Activated CD4-positive, alpha-beta T cell treated with anti-CD3 and anti-CD28 coated beads for 36 hours (primary cell): ENCODE measurements at regions not wholly inside any gene's neighbourhood (a gene's known extent, or its start where the extent isn't known, plus 50 kb on each side); places are given as distances from the start of the nearest gene placed in this dataset.

Source experiments
- ATAC-seq: fragments of 200-7000 bp; cut with Tn5 transposase; one replicate; pipeline ENCODE4 v1.10.0; 2021; ENCODE audit warnings: mild to moderate bottlenecking, moderate library complexity
- CTCF ChIA-PET: fragments of 350-600 bp; sonication (Branson Sonifier 250); formaldehyde crosslinking; loops from one replicate; lab custom pipeline; 2021; ENCODE audit warnings: antibody characterized with exemption; lab: Charles Lee
- POLR2A ChIA-PET: fragments of 350-600 bp; sonication (Branson Sonifier 250); formaldehyde crosslinking; loops from one replicate; lab custom pipeline; 2021; ENCODE audit warnings: antibody characterized with exemption, inconsistent platforms; lab: Charles Lee
- DNase-seq: peaks from one replicate; pipeline ENCODE4 v3.0.0-alpha.2; 2020
- H3K27ac Mint-ChIP-seq: one replicate; pipeline ENCODE4 v1.8.0; 2021; ENCODE audit warnings: mixed read lengths
- H3K27me3 Mint-ChIP-seq: one replicate; pipeline ENCODE4 v1.8.0; 2021; ENCODE audit warnings: mixed read lengths
- H3K36me3 Mint-ChIP-seq: one replicate; pipeline ENCODE4 v1.8.0; 2021; ENCODE audit warnings: low read depth, mixed read lengths
- H3K4me1 Mint-ChIP-seq: one replicate; pipeline ENCODE4 v1.8.0; 2021; ENCODE audit warnings: mixed read lengths
- H3K4me3 Mint-ChIP-seq: one replicate; pipeline ENCODE4 v1.8.0; 2021; ENCODE audit warnings: mild to moderate bottlenecking, moderate library complexity, mixed read lengths
- H3K9me3 Mint-ChIP-seq: one replicate; pipeline ENCODE4 v1.8.0; 2021; ENCODE audit warnings: low read depth, mixed read lengths
- intact Hi-C, 2 experiments: fragments of 100-400 bp; cut with DNase I in 1 of 2; cut with micrococcal nuclease in 1 of 2; formaldehyde crosslinking; loops; one replicate each; pipeline versions ENCODE4 v1.14.2 to v1.15.1; 2022 to 2024; cut with DNase I, micrococcal nuclease

- H3K36me3 Mint-ChIP-seq = no peaks in the 10 kb centered on the region
These were observed 428.4 kb upstream of the DCC start for GRCh38 chr18:51911584-51911983.

DNA sequence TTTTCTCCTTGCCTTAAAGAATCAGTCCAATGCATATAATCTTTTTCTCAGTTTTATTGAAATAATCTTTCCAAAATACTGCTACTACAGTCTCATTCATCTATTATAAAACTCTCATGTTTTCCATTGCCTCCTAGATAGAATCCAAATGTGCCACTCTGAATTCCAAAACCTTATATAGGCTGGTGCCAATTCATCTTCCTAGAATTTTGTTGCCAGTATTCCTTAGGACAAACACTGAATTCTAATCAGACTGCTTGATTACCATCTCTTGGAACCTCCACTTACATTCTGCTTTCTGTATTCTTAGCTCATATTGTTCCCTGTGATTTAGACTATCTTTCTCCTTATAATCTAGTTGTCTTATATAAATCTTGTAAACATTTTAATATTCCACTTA, 427.6 kb upstream of the DCC start:
- intact Hi-C loops = no loop called here

More at GRCh38 chr18:51911584-51911983, 428.4 kb upstream of the DCC start:
- H3K27ac Mint-ChIP-seq = no peak overlapping the region
- no peak for DNase-seq
- CTCF ChIA-PET = no interaction called here
- POLR2A ChIA-PET = no interaction called here
- H3K4me1 Mint-ChIP-seq = no peaks in the 10 kb centered on the region
- peaks cover 3% of the 10 kb centered on the region for H3K9me3 Mint-ChIP-seq
- ATAC-seq = no peak
- no peak overlapping the region for H3K4me3 Mint-ChIP-seq
- intact Hi-C loops = no loop called here
- H3K27me3 Mint-ChIP-seq = no peaks in the 10 kb centered on the region

GRCh38 chr18:51915176-51915575, 424.8 kb upstream of the DCC start:
- Mint-ChIP-seq H3K4me3 (no peak overlapping the region), H3K36me3 (no peaks in the 10 kb centered on the region), H3K9me3 (no peaks in the 10 kb centered on the region), H3K27ac (no peak overlapping the region), H3K27me3 (no peaks in the 10 kb centered on the region), H3K4me1 (no peaks in the 10 kb centered on the region)
- intact Hi-C loops = no loop called here
- CTCF ChIA-PET = no interaction called here
- ATAC-seq = no peak
- POLR2A ChIA-PET = no interaction called here
- no peak for DNase-seq

More for the DNA sequence above, 427.6 kb upstream of the DCC start:
- H3K4me1 Mint-ChIP-seq = no peaks in the 10 kb centered on the region
- H3K36me3 Mint-ChIP-seq = no peaks in the 10 kb centered on the region
- H3K4me3 Mint-ChIP-seq = no peak overlapping the region
- H3K9me3 Mint-ChIP-seq = peaks cover 3% of the 10 kb centered on the region
- ChIA-PET POLR2A (interaction anchor here (0.6 kb wide), 1 partner anchor 14 kb away, joined by 6 read pairs; no protein-coding TSS in a partner anchor), CTCF (no interaction called here)
- H3K27me3 Mint-ChIP-seq = no peaks in the 10 kb centered on the region
- no peak overlapping the region for H3K27ac Mint-ChIP-seq
- ATAC-seq (no peak), DNase-seq (no peak)

DNA sequence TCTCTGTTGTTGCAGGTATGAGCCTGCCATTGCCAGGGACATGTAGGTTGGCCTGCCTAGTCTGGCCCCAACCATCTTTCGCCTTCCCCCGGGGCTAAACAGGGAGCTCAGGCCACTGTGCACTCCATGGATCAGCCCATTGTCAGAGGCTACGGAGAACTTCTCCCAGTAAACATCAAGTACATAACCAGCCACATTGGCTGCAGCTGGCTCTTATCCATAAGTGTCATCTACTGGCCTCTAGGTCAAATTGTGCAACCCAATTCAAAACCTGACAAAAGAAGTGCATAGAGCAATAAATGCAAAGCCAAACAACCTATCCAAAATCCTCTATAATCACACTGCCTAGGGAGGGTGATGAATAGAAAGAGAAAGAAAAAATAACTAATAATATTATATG, 418.1 kb upstream of the DCC start:
- intact Hi-C loops = no loop called here
- ATAC-seq = no peak
- Mint-ChIP-seq H3K27ac (no peak overlapping the region), H3K4me1 (no peaks in the 10 kb centered on the region), H3K4me3 (no peak overlapping the region), H3K27me3 (no peaks in the 10 kb centered on the region), H3K9me3 (peaks cover 5% of the 10 kb centered on the region), H3K36me3 (no peaks in the 10 kb centered on the region)
- CTCF ChIA-PET = no interaction called here
- POLR2A ChIA-PET = no interaction called here
- no peak for DNase-seq

GRCh38 chr18:51933903-51934302, 406.1 kb upstream of the DCC start:
- Mint-ChIP-seq H3K4me1 (no peaks in the 10 kb centered on the region), H3K9me3 (peaks cover 8% of the 10 kb centered on the region), H3K27ac (no peak overlapping the region), H3K27me3 (no peaks in the 10 kb centered on the region), H3K36me3 (no peaks in the 10 kb centered on the region), H3K4me3 (no peak overlapping the region)
- ChIA-PET CTCF (no interaction called here), POLR2A (no interaction called here)
- ATAC-seq = no peak
- intact Hi-C loops = no loop called here
- no peak for DNase-seq

- H3K4me1 Mint-ChIP-seq = no peaks in the 10 kb centered on the region
- H3K27me3 Mint-ChIP-seq = no peaks in the 10 kb centered on the region
- ATAC-seq (no peak), DNase-seq (no peak)
- ChIA-PET CTCF (no interaction called here), POLR2A (no interaction called here)
- H3K9me3 Mint-ChIP-seq = peaks cover 3% of the 10 kb centered on the region
- no peak overlapping the region for H3K4me3 Mint-ChIP-seq
- H3K36me3 Mint-ChIP-seq = no peaks in the 10 kb centered on the region
- H3K27ac Mint-ChIP-seq = no peak overlapping the region
- intact Hi-C loops = no loop called here
These were observed 403.9 kb upstream of the DCC start for GRCh38 chr18:51936115-51936514.

DNA sequence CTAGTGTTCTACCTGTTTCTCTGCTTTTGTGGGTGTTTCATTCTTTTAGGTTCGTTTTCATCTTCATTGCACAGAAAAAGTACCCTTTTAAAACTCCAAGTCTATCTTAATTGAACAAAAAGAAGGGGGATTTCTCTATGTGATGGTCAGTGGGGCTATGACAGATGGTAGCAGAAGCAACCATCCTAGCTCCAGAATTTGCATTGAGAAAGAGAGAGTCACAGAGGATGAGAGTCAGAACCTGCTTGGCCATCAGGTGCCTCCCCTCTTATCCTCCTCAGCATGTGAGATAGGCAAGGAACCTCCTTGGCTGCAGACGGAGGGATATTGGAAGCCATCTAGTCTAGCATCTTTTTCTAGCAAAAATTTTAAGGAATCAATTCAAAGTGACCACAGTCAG, 398.0 kb upstream of the DCC start:
- ChIA-PET POLR2A (no interaction called here), CTCF (no interaction called here)
- Mint-ChIP-seq H3K4me1 (no peaks in the 10 kb centered on the region), H3K27ac (no peak overlapping the region), H3K27me3 (no peaks in the 10 kb centered on the region), H3K4me3 (no peak overlapping the region), H3K36me3 (no peaks in the 10 kb centered on the region), H3K9me3 (no peaks in the 10 kb centered on the region)
- intact Hi-C loops = no loop called here
- DNase-seq = no peak
- no peak for ATAC-seq

DNA sequence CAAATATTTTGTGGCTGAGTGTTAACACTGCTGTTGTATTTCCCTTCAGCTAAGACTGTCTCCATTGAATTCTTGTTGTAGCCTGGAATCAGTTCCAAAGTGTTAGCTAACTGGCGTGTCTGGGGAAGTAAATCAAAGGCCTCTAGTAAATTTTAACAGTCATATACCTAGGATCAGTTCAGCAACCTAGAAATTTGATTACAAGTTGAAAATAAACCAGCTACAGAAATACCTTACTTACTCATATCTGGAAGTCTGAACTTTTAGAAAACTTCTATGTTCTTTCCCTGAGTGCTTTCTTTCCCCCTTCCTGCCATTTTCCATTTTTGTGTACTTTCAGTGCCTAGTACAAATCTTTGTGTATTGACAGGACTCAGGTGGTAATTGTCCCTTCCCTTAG, 396.7 kb upstream of the DCC start:
- ChIA-PET POLR2A (no interaction called here), CTCF (no interaction called here)
- no peaks in the 10 kb centered on the region for H3K27me3 Mint-ChIP-seq

DNA sequence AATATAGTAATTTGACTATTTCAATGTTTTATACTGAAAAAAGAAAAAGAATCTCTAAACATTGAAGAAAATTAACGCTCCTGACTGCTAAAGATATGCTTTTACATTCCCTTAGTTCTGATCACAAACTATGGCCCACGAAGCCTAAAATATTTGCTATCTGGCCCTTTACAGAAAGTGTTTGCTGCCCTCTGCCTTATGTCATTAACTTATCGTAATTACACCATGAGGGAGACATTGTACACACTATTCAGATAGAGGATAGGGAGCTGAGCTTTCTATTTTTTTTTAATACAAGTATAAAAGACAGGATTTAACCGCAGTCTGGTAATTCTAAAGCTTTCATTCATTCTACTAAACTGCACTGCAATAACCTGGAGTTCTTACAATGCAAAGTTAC, 393.1 kb upstream of the DCC start:
- intact Hi-C loops = no loop called here
- H3K4me1 Mint-ChIP-seq = no peaks in the 10 kb centered on the region

More for the DNA sequence above, 396.7 kb upstream of the DCC start:
- H3K9me3 Mint-ChIP-seq = no peaks in the 10 kb centered on the region
- no peak for ATAC-seq
- no peak overlapping the region for H3K27ac Mint-ChIP-seq
- DNase-seq = no peak
- H3K36me3 Mint-ChIP-seq = no peaks in the 10 kb centered on the region
- H3K4me3 Mint-ChIP-seq = no peak overlapping the region
- H3K4me1 Mint-ChIP-seq = no peaks in the 10 kb centered on the region
- intact Hi-C loops = no loop called here

DNA sequence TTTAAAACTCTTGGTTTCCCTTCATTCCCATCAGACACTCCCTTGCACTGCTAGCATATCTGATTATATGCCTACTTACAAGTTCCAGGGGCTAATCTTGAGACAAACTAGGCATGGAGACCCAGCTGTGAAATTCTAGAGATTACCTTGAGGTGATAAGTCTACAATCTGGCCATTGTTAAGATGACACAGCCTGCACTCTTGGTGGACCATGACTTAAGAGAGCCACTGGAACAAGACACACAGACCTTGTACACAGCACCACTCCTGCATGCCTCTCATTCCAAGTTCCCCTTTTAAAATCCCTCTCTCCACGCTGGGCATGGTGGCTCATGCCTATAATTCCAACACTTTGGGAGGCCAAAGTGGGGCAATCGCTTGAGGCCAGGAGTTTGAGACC, 387.2 kb upstream of the DCC start:
- H3K36me3 Mint-ChIP-seq = no peaks in the 10 kb centered on the region
- no peak overlapping the region for H3K4me3 Mint-ChIP-seq
- CTCF ChIA-PET = no interaction called here
- ATAC-seq = no peak
- intact Hi-C loops = no loop called here
- POLR2A ChIA-PET = no interaction called here
- H3K27ac Mint-ChIP-seq = no peak overlapping the region
- peaks cover 2% of the 10 kb centered on the region for H3K9me3 Mint-ChIP-seq
- no peak for DNase-seq
- no peaks in the 10 kb centered on the region for H3K4me1 Mint-ChIP-seq
- H3K27me3 Mint-ChIP-seq = peaks cover 2% of the 10 kb centered on the region

More for the DNA sequence above, 393.1 kb upstream of the DCC start:
- POLR2A ChIA-PET = no interaction called here
- Mint-ChIP-seq H3K9me3 (no peaks in the 10 kb centered on the region), H3K4me3 (no peak overlapping the region), H3K27me3 (peaks cover 2% of the 10 kb centered on the region), H3K36me3 (no peaks in the 10 kb centered on the region), H3K27ac (no peak overlapping the region)
- ATAC-seq (no peak), DNase-seq (no peak)
- CTCF ChIA-PET = no interaction called here

DNA sequence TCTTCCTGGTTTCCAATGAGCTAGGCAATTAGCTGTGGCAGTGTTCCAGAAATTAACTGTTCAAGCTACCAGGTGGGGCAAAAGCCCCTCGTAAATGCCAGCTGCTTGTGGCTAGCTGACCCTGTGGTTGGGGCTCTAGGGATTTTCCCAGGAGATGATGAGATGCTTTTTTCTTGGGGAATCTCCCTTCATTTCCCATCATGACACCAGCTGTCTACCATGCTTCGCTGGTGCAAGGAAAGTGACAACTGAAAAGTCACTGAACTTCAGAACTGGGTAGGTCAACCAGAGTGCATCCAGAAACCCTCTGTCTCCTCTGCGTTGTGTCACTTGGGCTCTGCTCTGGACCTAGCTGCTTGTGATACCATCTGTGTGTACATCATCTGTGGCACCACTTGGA, 386.5 kb upstream of the DCC start:
- Mint-ChIP-seq H3K9me3 (peaks cover 2% of the 10 kb centered on the region), H3K36me3 (no peaks in the 10 kb centered on the region), H3K4me3 (no peak overlapping the region), H3K27me3 (peaks cover 2% of the 10 kb centered on the region), H3K27ac (no peak overlapping the region), H3K4me1 (no peaks in the 10 kb centered on the region)
- DNase-seq (no peak), ATAC-seq (no peak)
- POLR2A ChIA-PET = no interaction called here
- intact Hi-C loops = no loop called here
- CTCF ChIA-PET = no interaction called here

- Mint-ChIP-seq H3K27me3 (peaks cover 2% of the 10 kb centered on the region), H3K36me3 (no peaks in the 10 kb centered on the region), H3K27ac (no peak overlapping the region), H3K4me3 (no peak overlapping the region), H3K4me1 (no peaks in the 10 kb centered on the region), H3K9me3 (peaks cover 2% of the 10 kb centered on the region)
- ChIA-PET CTCF (no interaction called here), POLR2A (no interaction called here)
- no peak for ATAC-seq
- intact Hi-C loops = no loop called here
- DNase-seq = no peak
These were observed 384.9 kb upstream of the DCC start for GRCh38 chr18:51955136-51955535.

- Mint-ChIP-seq H3K36me3 (no peaks in the 10 kb centered on the region), H3K9me3 (peaks cover 2% of the 10 kb centered on the region), H3K4me3 (no peak overlapping the region), H3K27me3 (no peaks in the 10 kb centered on the region), H3K27ac (no peak overlapping the region), H3K4me1 (no peaks in the 10 kb centered on the region)
- ChIA-PET CTCF (no interaction called here), POLR2A (no interaction called here)
- DNase-seq = no peak
- ATAC-seq = no peak
- intact Hi-C loops = no loop called here
These were observed 383.0 kb upstream of the DCC start for GRCh38 chr18:51957001-51957400.
